Transverse colon (tissue), 3 donors: ENCODE measurements at regions not wholly inside any gene's neighbourhood (a gene's known extent, or its start where the extent isn't known, plus 50 kb on each side); places are given as distances from the start of the nearest gene placed in this dataset.

ENCODE experiments used
- POLR2A ChIP-seq: fragments of 450-650 bp; IDR thresholded peaks from one replicate; pipeline ENCODE4 v1.6.1; 2016; ENCODE audit warnings: antibody characterized with exemption, mild to moderate bottlenecking, moderate library complexity
- TF ChIP-seq, protein P1 (sequence below), 5 experiments: fragments of 200-600 bp in 3 of 5; fragments of 450-650 bp in 2 of 5; sonication (generic) in 3 of 5; IDR thresholded peaks; 1 replicate in 2 of 5; 2 replicates in 3 of 5; pipeline ENCODE4 v1.5.1; 2016 to 2017; ENCODE audit warnings: antibody characterized with exemption in 5 of 5, inconsistent platforms in 3 of 5, mild to moderate bottlenecking in 2 of 5, moderate library complexity in 1 of 5

DNA sequence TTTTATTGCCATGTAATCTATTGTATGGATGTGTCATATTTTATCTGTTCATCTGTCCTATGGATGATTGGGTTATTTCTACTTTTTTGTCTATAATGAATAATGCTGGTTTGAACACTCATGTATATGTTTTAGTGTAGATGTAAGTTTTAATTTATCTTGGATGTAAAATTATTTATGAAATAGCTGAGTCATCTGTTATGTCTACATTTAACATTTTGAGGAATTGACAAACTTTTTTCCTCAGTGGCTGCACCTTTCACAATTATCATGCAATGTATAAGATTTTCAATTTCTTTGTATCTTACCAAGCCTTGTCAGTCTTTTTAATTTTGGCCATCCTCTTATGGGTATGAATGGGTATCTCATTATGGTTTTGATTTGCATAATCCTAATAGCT lies 666.4 kb downstream of the DIPK2A start:
- TF ChIP-seq, protein P1, sequence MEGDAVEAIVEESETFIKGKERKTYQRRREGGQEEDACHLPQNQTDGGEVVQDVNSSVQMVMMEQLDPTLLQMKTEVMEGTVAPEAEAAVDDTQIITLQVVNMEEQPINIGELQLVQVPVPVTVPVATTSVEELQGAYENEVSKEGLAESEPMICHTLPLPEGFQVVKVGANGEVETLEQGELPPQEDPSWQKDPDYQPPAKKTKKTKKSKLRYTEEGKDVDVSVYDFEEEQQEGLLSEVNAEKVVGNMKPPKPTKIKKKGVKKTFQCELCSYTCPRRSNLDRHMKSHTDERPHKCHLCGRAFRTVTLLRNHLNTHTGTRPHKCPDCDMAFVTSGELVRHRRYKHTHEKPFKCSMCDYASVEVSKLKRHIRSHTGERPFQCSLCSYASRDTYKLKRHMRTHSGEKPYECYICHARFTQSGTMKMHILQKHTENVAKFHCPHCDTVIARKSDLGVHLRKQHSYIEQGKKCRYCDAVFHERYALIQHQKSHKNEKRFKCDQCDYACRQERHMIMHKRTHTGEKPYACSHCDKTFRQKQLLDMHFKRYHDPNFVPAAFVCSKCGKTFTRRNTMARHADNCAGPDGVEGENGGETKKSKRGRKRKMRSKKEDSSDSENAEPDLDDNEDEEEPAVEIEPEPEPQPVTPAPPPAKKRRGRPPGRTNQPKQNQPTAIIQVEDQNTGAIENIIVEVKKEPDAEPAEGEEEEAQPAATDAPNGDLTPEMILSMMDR (IDR thresholded peaks at IDR 0.05), result no peak
- TF ChIP-seq POLR2A, result no peak
